ENCODE measurements at regions not wholly inside any gene's neighbourhood (a gene's known extent, or its start where the extent isn't known, plus 50 kb on each side); places are given as distances from the start of the nearest gene placed in this dataset.

DNA sequence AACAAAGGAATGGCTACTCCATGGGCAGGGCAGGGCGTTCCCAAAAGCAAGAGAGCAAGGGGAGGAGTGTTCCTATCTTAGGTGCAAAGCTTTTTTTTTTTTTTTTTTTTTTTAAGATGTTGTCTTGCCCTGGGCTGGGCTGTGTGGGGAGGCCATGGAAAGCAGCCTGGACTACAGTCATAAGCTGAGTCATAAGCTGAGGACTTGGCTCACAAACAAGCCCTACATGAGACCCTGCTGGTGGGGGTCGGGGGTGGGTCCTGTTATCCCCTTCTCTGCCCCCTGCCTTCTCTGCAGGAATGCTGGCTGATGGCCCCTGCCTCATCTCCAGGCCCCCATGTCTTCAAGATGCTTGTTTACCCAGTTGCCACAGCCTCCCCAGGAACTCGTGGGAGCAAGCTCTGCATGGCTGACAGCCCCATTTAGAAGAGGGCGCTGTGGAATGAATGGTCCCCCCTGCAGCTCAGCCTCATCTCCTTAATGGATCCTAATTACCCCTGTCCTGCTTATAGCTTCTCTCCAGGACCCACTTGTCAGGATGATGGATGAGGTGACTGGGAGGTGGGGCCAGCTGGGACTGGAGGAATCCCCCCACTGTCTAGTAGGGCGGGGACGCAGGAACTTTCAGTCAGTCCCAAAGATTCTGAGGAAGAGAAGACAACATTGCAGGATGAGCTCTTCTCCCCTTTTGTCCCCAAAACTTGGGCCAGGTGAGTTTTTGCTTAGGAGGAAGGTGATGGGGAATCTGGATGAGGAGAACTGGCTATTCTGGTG, 340.8 kb upstream of the PODXL start:
- POLR2A ChIA-PET, result interaction anchor here (0.7 to 0.9 kb wide), 2 partner anchors 9 to 14 kb away, joined by 3 to 5 read pairs; no protein-coding TSS in a partner anchor
- ATAC-seq, result 0 out of 3 replicates have a peak, but pooled peaks have one; percentile 25
- no peaks in the 10 kb centered on the region for H3K79me2 ChIP-seq (ENCODE audit: control insufficient read depth, insufficient read depth, low read length)
- H3K9ac ChIP-seq (ENCODE audit: insufficient read depth in 1 of 2, low read depth in 2 of 2, low read length in 2 of 2), result no peak overlapping the region
- no TSS peak for BruUV-seq (replicated peaks)
- intact Hi-C loops (cut with micrococcal nuclease) (no loop called here), in situ Hi-C loops (cut with MboI) (no loop called here)
- FAIRE-seq, result no peak
- CTCF ChIA-PET (ENCODE audit: low intra/inter-chr PET ratio), result no interaction called here
- no peak overlapping the region for H3K4me2 ChIP-seq (ENCODE audit: insufficient read depth, low read length)
- WGBS (ENCODE audit: insufficient coverage, low coverage, missing lambda C conversion rate), result 2% methylated on average over 6 of the region's 6 CpGs
- no peak overlapping the region for H3K4me3 ChIP-seq
- no peak overlapping the region for H2AFZ ChIP-seq (ENCODE audit: low read depth, low read length)
- no peaks in the 10 kb centered on the region for H4K20me1 ChIP-seq (replicated peaks; ENCODE audit: control insufficient read depth, insufficient read depth, low read length)
- no peaks in the 10 kb centered on the region for H3K4me1 ChIP-seq (replicated peaks in 1 of 2; ENCODE audit: control insufficient read depth in 2 of 2, insufficient read depth in 2 of 2, low read length in 2 of 2)
- DNase-seq (ENCODE audit: extremely low read depth in 1 of 4, low spot score in 3 of 4), result peak in 1 of 4 experiments; percentile 1
- H3K27ac ChIP-seq (ENCODE audit: extremely low read depth, low read depth, low read length), result no peak overlapping the region
- H3K27me3 ChIP-seq (ENCODE audit: control insufficient read depth in 2 of 2, insufficient read depth in 2 of 2, low read length in 2 of 2), result no peaks in the 10 kb centered on the region
- no peaks in the 10 kb centered on the region for H3K9me3 ChIP-seq (replicated peaks; ENCODE audit: control insufficient read depth, insufficient read depth, low read depth, low read length)
- no peaks in the 10 kb centered on the region for H3K36me3 ChIP-seq (ENCODE audit: control insufficient read depth, insufficient read depth, low read length)
- H3K9me1 ChIP-seq (ENCODE audit: control insufficient read depth, insufficient read depth, low read length), result no peaks in the 10 kb centered on the region
- TF ChIP-seq ZNF134 (CRISPR knock-in tag; conservative IDR thresholded peaks at IDR 0.05) (no peak), ZNF384 (IDR thresholded peaks at IDR 0.05; ENCODE audit: low read depth, low read length) (peak; percentile 75), PURB (CRISPR knock-in tag; IDR thresholded peaks at IDR 0.05; ENCODE audit: low read depth) (no peak)

GRCh38 chr7:131896165-131896863, 339.9 kb upstream of the PODXL start:
- DNase-seq (ENCODE audit: extremely low read depth in 1 of 4, low spot score in 3 of 4), result no peak
- H3K27ac ChIP-seq (ENCODE audit: extremely low read depth, low read depth, low read length), result no peak overlapping the region
- POLR2A ChIA-PET, result interaction anchor here (0.7 kb wide), 1 partner anchor 9 kb away, joined by 5 read pairs; no protein-coding TSS in a partner anchor
- ATAC-seq, result no peak
- no peaks in the 10 kb centered on the region for H3K9me1 ChIP-seq (ENCODE audit: control insufficient read depth, insufficient read depth, low read length)
- intact Hi-C loops (cut with micrococcal nuclease), result no loop called here
- no peaks in the 10 kb centered on the region for H3K36me3 ChIP-seq (ENCODE audit: control insufficient read depth, insufficient read depth, low read length)
- H4K20me1 ChIP-seq (replicated peaks; ENCODE audit: control insufficient read depth, insufficient read depth, low read length), result no peaks in the 10 kb centered on the region
- H3K9me3 ChIP-seq (replicated peaks; ENCODE audit: control insufficient read depth, insufficient read depth, low read depth, low read length), result no peaks in the 10 kb centered on the region
- no peak overlapping the region for H3K4me3 ChIP-seq
- no peak for FAIRE-seq
- no peaks in the 10 kb centered on the region for H3K4me1 ChIP-seq (replicated peaks in 1 of 2; ENCODE audit: control insufficient read depth in 2 of 2, insufficient read depth in 2 of 2, low read length in 2 of 2)
- H3K27me3 ChIP-seq (ENCODE audit: control insufficient read depth in 2 of 2, insufficient read depth in 2 of 2, low read length in 2 of 2), result no peaks in the 10 kb centered on the region
- in situ Hi-C loops (cut with MboI), result no loop called here
- H3K79me2 ChIP-seq (ENCODE audit: control insufficient read depth, insufficient read depth, low read length), result no peaks in the 10 kb centered on the region
- BruUV-seq (replicated peaks), result no TSS peak
- H3K4me2 ChIP-seq (ENCODE audit: insufficient read depth, low read length), result no peak overlapping the region
- WGBS (ENCODE audit: insufficient coverage, low coverage, missing lambda C conversion rate), result 1% methylated on average over 7 of the region's 7 CpGs
- H3K9ac ChIP-seq (ENCODE audit: insufficient read depth in 1 of 2, low read depth in 2 of 2, low read length in 2 of 2), result no peak overlapping the region
- H2AFZ ChIP-seq (ENCODE audit: low read depth, low read length), result no peak overlapping the region
- CTCF ChIA-PET (ENCODE audit: low intra/inter-chr PET ratio), result no interaction called here
- TF ChIP-seq, protein P1, sequence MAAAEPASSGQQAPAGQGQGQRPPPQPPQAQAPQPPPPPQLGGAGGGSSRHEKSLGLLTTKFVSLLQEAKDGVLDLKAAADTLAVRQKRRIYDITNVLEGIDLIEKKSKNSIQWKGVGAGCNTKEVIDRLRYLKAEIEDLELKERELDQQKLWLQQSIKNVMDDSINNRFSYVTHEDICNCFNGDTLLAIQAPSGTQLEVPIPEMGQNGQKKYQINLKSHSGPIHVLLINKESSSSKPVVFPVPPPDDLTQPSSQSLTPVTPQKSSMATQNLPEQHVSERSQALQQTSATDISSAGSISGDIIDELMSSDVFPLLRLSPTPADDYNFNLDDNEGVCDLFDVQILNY (CRISPR knock-in tag; IDR thresholded peaks at IDR 0.05), result no peak
- TF ChIP-seq ZNF644 (tag; IDR thresholded peaks at IDR 0.05; ENCODE audit: low read depth) (no peak), BRCA1 (IDR thresholded peaks at IDR 0.05) (no peak), BRCA1 (CRISPR knock-in tag; IDR thresholded peaks at IDR 0.05) (no peak), TGIF2 (CRISPR knock-in tag; IDR thresholded peaks at IDR 0.05) (no peak), ZC3H11A (IDR thresholded peaks at IDR 0.05; ENCODE audit: low read depth, low read length) (no peak), C11orf30 (IDR thresholded peaks at IDR 0.05; ENCODE audit: low read depth) (no peak), DLX4 (CRISPR knock-in tag; IDR thresholded peaks at IDR 0.05) (no peak), GABPB2 (CRISPR knock-in tag; conservative IDR thresholded peaks at IDR 0.05) (no peak)
- TF ChIP-seq, protein P2, sequence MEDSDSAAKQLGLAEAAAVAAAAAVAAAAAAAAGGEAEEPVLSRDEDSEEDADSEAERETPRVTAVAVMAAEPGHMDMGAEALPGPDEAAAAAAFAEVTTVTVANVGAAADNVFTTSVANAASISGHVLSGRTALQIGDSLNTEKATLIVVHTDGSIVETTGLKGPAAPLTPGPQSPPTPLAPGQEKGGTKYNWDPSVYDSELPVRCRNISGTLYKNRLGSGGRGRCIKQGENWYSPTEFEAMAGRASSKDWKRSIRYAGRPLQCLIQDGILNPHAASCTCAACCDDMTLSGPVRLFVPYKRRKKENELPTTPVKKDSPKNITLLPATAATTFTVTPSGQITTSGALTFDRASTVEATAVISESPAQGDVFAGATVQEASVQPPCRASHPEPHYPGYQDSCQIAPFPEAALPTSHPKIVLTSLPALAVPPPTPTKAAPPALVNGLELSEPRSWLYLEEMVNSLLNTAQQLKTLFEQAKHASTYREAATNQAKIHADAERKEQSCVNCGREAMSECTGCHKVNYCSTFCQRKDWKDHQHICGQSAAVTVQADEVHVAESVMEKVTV (CRISPR knock-in tag; IDR thresholded peaks at IDR 0.05), result no peak
